GM23338 (cell line): ENCODE measurements at regions not wholly inside any gene's neighbourhood (a gene's known extent, or its start where the extent isn't known, plus 50 kb on each side); places are given as distances from the start of the nearest gene placed in this dataset.

Source experiments
- ATAC-seq: fragments of 200-7000 bp; cut with Tn5 transposase; 3 replicates; pipeline ENCODE4 v1.9.1; 2020
- DNase-seq: peaks from one replicate; pipeline ENCODE4 v3.0.0-alpha.2; 2015; ENCODE audit warnings: low spot score
- H2AFZ ChIP-seq: fragments of 200-600 bp; sonication (generic); 2 replicates; pipeline ENCODE4 v1.8.0; 2016; ENCODE audit warnings: antibody characterized with exemption, mild to moderate bottlenecking, moderate library complexity
- H3F3A ChIP-seq: fragments of 200-600 bp; sonication (generic); replicated peaks from 2 replicates; pipeline ENCODE4 v1.8.0; 2017; ENCODE audit warnings: antibody characterized with exemption, mixed run types, low read depth
- H3K27ac ChIP-seq: fragments of 200-600 bp; sonication (generic); 2 replicates; pipeline ENCODE4 v1.6.1; 2016; ENCODE audit warnings: low read depth
- H3K27me3 ChIP-seq: fragments of 200-600 bp; sonication (generic); 2 replicates; pipeline ENCODE4 v1.8.0; 2016; ENCODE audit warnings: mild to moderate bottlenecking, mixed run types, moderate library complexity; ENCODE audit not compliant: insufficient read depth
- H3K36me3 ChIP-seq: fragments of 200-600 bp; sonication (generic); 2 replicates; pipeline ENCODE4 v1.8.0; 2016; ENCODE audit warnings: mild to moderate bottlenecking; ENCODE audit not compliant: insufficient read depth
- H3K4me1 ChIP-seq: fragments of 200-600 bp; sonication (generic); 2 replicates; pipeline ENCODE4 v1.8.0; 2016; ENCODE audit warnings: mild to moderate bottlenecking, moderate library complexity; ENCODE audit not compliant: insufficient read depth
- H3K4me2 ChIP-seq: fragments of 200-600 bp; sonication (generic); 2 replicates; pipeline ENCODE4 v1.7.1; 2017; ENCODE audit warnings: mixed run types
- H3K4me3 ChIP-seq: fragments of 200-600 bp; sonication (generic); 2 replicates; pipeline ENCODE4 v1.6.1; 2016; ENCODE audit warnings: mixed run types
- H3K79me2 ChIP-seq: fragments of 200-600 bp; sonication (generic); replicated peaks from 2 replicates; pipeline ENCODE4 v1.8.0; 2017; ENCODE audit warnings: mild to moderate bottlenecking; ENCODE audit not compliant: insufficient read depth
- H3K9me2 ChIP-seq: fragments of 200-600 bp; sonication (generic); 2 replicates; pipeline ENCODE4 v1.8.0; 2017; ENCODE audit not compliant: insufficient read depth
- H4K20me1 ChIP-seq: fragments of 200-600 bp; sonication (generic); replicated peaks from 2 replicates; pipeline ENCODE4 v1.8.0; 2017; ENCODE audit warnings: mild to moderate bottlenecking; ENCODE audit not compliant: insufficient read depth
- H3K27ac Mint-ChIP-seq: 2 replicates; pipeline ENCODE4 v1.8.0; 2020; ENCODE audit warnings: inconsistent platforms, mild to moderate bottlenecking, moderate library complexity, mixed read lengths
- H3K27me3 Mint-ChIP-seq: 3 replicates; pipeline ENCODE4 v1.8.0; 2022; ENCODE audit warnings: low read depth, mild to moderate bottlenecking, moderate library complexity, mixed read lengths, inconsistent platforms; ENCODE audit not compliant: insufficient read depth, poor library complexity
- H3K36me3 Mint-ChIP-seq: 3 replicates; pipeline ENCODE4 v1.8.0; 2021; ENCODE audit warnings: low read depth, mild to moderate bottlenecking, inconsistent platforms, moderate library complexity, mixed read lengths
- H3K4me1 Mint-ChIP-seq: 3 replicates; pipeline ENCODE4 v1.8.0; 2020; ENCODE audit warnings: mild to moderate bottlenecking, inconsistent platforms, mixed read lengths
- H3K4me3 Mint-ChIP-seq: 3 replicates; pipeline ENCODE4 v1.8.0; 2021; ENCODE audit warnings: moderate library complexity, mild to moderate bottlenecking, inconsistent platforms, mixed read lengths
- H3K9me3 Mint-ChIP-seq: 3 replicates; pipeline ENCODE4 v1.8.0; 2020; ENCODE audit warnings: moderate library complexity, mild to moderate bottlenecking, inconsistent platforms, mixed read lengths
- CREB1 ChIP-seq: fragments of 250-450 bp; sonication (Bioruptor Pico); IDR thresholded peaks from 2 replicates; pipeline ENCODE4 v1.5.0; 2020; ENCODE audit warnings: low read depth, mild to moderate bottlenecking, moderate library complexity
- EZH2 ChIP-seq: fragments of 200-600 bp; sonication (generic); IDR thresholded peaks from one replicate; pipeline ENCODE4 v1.8.0; 2017; ENCODE audit warnings: antibody characterized with exemption, mild to moderate bottlenecking, low read depth; ENCODE audit not compliant: unreplicated experiment
- EZH2phosphoT487 ChIP-seq: fragments of 200-600 bp; sonication (generic); IDR thresholded peaks from one replicate; pipeline ENCODE4 v1.8.1; 2018; ENCODE audit warnings: antibody characterized with exemption; ENCODE audit not compliant: unreplicated experiment
- JUNB ChIP-seq: IDR thresholded peaks from one replicate; pipeline ENCODE4 v1.6.1; 2016; ENCODE audit warnings: antibody characterized with exemption; ENCODE audit not compliant: unreplicated experiment
- NANOG ChIP-seq: IDR thresholded peaks from 2 replicates; pipeline ENCODE4 v1.6.1; 2016; ENCODE audit warnings: antibody characterized with exemption, borderline replicate concordance
- POLR2AphosphoS5 ChIP-seq: IDR thresholded peaks from 2 replicates; pipeline ENCODE4 v1.6.1; 2016; ENCODE audit warnings: antibody characterized with exemption, low read depth
- STAT1 ChIP-seq: IDR thresholded peaks from one replicate; pipeline ENCODE4 v1.6.1; 2016; ENCODE audit warnings: antibody characterized with exemption; ENCODE audit not compliant: unreplicated experiment
- ZNF114 ChIP-seq: fragments of 250-450 bp; sonication (Bioruptor Pico); IDR thresholded peaks from 2 replicates; pipeline ENCODE4 v1.5.0; 2020; ENCODE audit warnings: mild to moderate bottlenecking, moderate library complexity
- ZNF331 ChIP-seq: fragments of 250-450 bp; sonication (Bioruptor Pico); IDR thresholded peaks from 2 replicates; pipeline ENCODE4 v1.5.0; 2020; ENCODE audit warnings: low read depth, mild to moderate bottlenecking, moderate library complexity
- TF ChIP-seq, protein P1 (sequence below): fragments of 250-450 bp; sonication (Bioruptor Pico); IDR thresholded peaks from 2 replicates; pipeline ENCODE4 v1.5.0; 2020; ENCODE audit warnings: mild to moderate bottlenecking, moderate library complexity
- TF ChIP-seq, protein P2 (sequence below): IDR thresholded peaks from 2 replicates; pipeline ENCODE4 v1.6.1; 2016; ENCODE audit warnings: antibody characterized with exemption
- TF ChIP-seq, protein P3 (sequence below): IDR thresholded peaks from one replicate; pipeline ENCODE4 v1.6.1; 2018; ENCODE audit warnings: antibody characterized with exemption; ENCODE audit not compliant: unreplicated experiment
- TF ChIP-seq, protein P4 (sequence below), 2 experiments: fragments of 200-600 bp in 1 of 2; sonication (generic) in 1 of 2; conservative IDR thresholded peaks; 2 replicates each; pipeline versions ENCODE4 v1.5.1 to v1.6.1; 2016 to 2017; ENCODE audit warnings: antibody characterized with exemption in 2 of 2, low read depth in 2 of 2, mild to moderate bottlenecking in 2 of 2, moderate library complexity in 1 of 2

DNA sequence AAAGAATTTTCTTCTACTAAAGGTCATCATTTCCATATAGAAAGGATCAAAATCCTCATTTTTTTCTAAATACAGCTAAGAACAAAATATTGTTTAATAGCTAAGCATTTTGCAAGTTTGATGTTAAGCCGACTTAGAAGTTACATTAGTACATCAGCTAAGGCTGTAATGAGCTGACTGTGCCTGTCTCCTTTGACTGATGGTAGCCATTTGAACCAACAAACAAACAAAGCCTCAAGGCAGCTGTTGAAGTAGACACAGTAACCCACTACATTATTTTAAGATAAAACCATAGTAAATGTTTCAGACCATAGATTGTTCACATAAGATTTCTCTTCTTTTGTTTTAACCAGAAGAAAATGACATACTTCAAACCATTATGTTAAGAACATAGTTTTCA, 210.9 kb upstream of the VSTM2A start:
- H3K9me3 Mint-ChIP-seq: no peaks in the 10 kb centered on the region
- ATAC-seq (no peak), DNase-seq (no peak)
- no peak overlapping the region for H3K4me3 ChIP-seq
- H3K27ac Mint-ChIP-seq: no peak overlapping the region
- H3K4me1 Mint-ChIP-seq: peaks cover 20% of the 10 kb centered on the region
- H3K4me3 Mint-ChIP-seq: no peak overlapping the region
- no peaks in the 10 kb centered on the region for H3K27me3 Mint-ChIP-seq
- H3K36me3 ChIP-seq: no peaks in the 10 kb centered on the region
- TF ChIP-seq STAT1: no peak
- no peak for TF ChIP-seq ZNF331
- no peak for TF ChIP-seq POLR2AphosphoS5
- TF ChIP-seq, protein P1, sequence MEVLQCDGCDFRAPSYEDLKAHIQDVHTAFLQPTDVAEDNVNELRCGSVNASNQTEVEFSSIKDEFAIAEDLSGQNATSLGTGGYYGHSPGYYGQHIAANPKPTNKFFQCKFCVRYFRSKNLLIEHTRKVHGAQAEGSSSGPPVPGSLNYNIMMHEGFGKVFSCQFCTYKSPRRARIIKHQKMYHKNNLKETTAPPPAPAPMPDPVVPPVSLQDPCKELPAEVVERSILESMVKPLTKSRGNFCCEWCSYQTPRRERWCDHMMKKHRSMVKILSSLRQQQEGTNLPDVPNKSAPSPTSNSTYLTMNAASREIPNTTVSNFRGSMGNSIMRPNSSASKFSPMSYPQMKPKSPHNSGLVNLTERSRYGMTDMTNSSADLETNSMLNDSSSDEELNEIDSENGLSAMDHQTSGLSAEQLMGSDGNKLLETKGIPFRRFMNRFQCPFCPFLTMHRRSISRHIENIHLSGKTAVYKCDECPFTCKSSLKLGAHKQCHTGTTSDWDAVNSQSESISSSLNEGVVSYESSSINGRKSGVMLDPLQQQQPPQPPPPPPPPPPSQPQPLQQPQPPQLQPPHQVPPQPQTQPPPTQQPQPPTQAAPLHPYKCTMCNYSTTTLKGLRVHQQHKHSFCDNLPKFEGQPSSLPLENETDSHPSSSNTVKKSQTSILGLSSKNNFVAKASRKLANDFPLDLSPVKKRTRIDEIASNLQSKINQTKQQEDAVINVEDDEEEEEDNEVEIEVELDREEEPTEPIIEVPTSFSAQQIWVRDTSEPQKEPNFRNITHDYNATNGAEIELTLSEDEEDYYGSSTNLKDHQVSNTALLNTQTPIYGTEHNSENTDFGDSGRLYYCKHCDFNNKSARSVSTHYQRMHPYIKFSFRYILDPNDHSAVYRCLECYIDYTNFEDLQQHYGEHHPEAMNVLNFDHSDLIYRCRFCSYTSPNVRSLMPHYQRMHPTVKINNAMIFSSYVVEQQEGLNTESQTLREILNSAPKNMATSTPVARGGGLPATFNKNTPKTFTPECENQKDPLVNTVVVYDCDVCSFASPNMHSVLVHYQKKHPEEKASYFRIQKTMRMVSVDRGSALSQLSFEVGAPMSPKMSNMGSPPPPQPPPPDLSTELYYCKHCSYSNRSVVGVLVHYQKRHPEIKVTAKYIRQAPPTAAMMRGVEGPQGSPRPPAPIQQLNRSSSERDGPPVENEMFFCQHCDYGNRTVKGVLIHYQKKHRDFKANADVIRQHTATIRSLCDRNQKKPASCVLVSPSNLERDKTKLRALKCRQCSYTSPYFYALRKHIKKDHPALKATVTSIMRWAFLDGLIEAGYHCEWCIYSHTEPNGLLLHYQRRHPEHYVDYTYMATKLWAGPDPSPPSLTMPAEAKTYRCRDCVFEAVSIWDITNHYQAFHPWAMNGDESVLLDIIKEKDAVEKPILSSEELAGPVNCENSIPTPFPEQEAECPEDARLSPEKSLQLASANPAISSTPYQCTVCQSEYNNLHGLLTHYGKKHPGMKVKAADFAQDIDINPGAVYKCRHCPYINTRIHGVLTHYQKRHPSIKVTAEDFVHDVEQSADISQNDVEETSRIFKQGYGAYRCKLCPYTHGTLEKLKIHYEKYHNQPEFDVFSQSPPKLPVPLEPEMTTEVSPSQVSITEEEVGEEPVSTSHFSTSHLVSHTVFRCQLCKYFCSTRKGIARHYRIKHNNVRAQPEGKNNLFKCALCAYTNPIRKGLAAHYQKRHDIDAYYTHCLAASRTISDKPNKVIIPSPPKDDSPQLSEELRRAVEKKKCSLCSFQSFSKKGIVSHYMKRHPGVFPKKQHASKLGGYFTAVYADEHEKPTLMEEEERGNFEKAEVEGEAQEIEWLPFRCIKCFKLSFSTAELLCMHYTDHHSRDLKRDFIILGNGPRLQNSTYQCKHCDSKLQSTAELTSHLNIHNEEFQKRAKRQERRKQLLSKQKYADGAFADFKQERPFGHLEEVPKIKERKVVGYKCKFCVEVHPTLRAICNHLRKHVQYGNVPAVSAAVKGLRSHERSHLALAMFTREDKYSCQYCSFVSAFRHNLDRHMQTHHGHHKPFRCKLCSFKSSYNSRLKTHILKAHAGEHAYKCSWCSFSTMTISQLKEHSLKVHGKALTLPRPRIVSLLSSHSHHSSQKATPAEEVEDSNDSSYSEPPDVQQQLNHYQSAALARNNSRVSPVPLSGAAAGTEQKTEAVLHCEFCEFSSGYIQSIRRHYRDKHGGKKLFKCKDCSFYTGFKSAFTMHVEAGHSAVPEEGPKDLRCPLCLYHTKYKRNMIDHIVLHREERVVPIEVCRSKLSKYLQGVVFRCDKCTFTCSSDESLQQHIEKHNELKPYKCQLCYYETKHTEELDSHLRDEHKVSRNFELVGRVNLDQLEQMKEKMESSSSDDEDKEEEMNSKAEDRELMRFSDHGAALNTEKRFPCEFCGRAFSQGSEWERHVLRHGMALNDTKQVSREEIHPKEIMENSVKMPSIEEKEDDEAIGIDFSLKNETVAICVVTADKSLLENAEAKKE (CRISPR knock-in tag): no peak
- no peak for TF ChIP-seq ZNF114 (CRISPR knock-in tag)
- TF ChIP-seq JUNB: no peak
- TF ChIP-seq, protein P2, sequence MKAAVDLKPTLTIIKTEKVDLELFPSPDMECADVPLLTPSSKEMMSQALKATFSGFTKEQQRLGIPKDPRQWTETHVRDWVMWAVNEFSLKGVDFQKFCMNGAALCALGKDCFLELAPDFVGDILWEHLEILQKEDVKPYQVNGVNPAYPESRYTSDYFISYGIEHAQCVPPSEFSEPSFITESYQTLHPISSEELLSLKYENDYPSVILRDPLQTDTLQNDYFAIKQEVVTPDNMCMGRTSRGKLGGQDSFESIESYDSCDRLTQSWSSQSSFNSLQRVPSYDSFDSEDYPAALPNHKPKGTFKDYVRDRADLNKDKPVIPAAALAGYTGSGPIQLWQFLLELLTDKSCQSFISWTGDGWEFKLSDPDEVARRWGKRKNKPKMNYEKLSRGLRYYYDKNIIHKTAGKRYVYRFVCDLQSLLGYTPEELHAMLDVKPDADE: no peak
- TF ChIP-seq NANOG: no peak
- TF ChIP-seq EZH2phosphoT487: no peak
- TF ChIP-seq, protein P3, sequence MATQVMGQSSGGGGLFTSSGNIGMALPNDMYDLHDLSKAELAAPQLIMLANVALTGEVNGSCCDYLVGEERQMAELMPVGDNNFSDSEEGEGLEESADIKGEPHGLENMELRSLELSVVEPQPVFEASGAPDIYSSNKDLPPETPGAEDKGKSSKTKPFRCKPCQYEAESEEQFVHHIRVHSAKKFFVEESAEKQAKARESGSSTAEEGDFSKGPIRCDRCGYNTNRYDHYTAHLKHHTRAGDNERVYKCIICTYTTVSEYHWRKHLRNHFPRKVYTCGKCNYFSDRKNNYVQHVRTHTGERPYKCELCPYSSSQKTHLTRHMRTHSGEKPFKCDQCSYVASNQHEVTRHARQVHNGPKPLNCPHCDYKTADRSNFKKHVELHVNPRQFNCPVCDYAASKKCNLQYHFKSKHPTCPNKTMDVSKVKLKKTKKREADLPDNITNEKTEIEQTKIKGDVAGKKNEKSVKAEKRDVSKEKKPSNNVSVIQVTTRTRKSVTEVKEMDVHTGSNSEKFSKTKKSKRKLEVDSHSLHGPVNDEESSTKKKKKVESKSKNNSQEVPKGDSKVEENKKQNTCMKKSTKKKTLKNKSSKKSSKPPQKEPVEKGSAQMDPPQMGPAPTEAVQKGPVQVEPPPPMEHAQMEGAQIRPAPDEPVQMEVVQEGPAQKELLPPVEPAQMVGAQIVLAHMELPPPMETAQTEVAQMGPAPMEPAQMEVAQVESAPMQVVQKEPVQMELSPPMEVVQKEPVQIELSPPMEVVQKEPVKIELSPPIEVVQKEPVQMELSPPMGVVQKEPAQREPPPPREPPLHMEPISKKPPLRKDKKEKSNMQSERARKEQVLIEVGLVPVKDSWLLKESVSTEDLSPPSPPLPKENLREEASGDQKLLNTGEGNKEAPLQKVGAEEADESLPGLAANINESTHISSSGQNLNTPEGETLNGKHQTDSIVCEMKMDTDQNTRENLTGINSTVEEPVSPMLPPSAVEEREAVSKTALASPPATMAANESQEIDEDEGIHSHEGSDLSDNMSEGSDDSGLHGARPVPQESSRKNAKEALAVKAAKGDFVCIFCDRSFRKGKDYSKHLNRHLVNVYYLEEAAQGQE: no peak
- TF ChIP-seq CREB1 (CRISPR knock-in tag): no peak
- TF ChIP-seq, protein P4, sequence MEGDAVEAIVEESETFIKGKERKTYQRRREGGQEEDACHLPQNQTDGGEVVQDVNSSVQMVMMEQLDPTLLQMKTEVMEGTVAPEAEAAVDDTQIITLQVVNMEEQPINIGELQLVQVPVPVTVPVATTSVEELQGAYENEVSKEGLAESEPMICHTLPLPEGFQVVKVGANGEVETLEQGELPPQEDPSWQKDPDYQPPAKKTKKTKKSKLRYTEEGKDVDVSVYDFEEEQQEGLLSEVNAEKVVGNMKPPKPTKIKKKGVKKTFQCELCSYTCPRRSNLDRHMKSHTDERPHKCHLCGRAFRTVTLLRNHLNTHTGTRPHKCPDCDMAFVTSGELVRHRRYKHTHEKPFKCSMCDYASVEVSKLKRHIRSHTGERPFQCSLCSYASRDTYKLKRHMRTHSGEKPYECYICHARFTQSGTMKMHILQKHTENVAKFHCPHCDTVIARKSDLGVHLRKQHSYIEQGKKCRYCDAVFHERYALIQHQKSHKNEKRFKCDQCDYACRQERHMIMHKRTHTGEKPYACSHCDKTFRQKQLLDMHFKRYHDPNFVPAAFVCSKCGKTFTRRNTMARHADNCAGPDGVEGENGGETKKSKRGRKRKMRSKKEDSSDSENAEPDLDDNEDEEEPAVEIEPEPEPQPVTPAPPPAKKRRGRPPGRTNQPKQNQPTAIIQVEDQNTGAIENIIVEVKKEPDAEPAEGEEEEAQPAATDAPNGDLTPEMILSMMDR (conservative IDR thresholded peaks at IDR 0.05; ENCODE audit: low read depth in 2 of 2): no peak
- no peak for TF ChIP-seq EZH2
- H3F3A ChIP-seq: no peaks in the 10 kb centered on the region
- H3K4me2 ChIP-seq: no peak overlapping the region
- H4K20me1 ChIP-seq: no peaks in the 10 kb centered on the region
- H3K4me1 ChIP-seq: peaks cover 24% of the 10 kb centered on the region
- H3K27me3 ChIP-seq: no peaks in the 10 kb centered on the region
- H3K79me2 ChIP-seq: no peaks in the 10 kb centered on the region
- no peaks in the 10 kb centered on the region for H3K36me3 Mint-ChIP-seq
- H3K27ac ChIP-seq: no peak overlapping the region
- H3K9me2 ChIP-seq: no peaks in the 10 kb centered on the region
- H2AFZ ChIP-seq: no peak overlapping the region
